ENCODE measurements at regions not wholly inside any gene's neighbourhood (a gene's known extent, or its start where the extent isn't known, plus 50 kb on each side); places are given as distances from the start of the nearest gene placed in this dataset.

DNA sequence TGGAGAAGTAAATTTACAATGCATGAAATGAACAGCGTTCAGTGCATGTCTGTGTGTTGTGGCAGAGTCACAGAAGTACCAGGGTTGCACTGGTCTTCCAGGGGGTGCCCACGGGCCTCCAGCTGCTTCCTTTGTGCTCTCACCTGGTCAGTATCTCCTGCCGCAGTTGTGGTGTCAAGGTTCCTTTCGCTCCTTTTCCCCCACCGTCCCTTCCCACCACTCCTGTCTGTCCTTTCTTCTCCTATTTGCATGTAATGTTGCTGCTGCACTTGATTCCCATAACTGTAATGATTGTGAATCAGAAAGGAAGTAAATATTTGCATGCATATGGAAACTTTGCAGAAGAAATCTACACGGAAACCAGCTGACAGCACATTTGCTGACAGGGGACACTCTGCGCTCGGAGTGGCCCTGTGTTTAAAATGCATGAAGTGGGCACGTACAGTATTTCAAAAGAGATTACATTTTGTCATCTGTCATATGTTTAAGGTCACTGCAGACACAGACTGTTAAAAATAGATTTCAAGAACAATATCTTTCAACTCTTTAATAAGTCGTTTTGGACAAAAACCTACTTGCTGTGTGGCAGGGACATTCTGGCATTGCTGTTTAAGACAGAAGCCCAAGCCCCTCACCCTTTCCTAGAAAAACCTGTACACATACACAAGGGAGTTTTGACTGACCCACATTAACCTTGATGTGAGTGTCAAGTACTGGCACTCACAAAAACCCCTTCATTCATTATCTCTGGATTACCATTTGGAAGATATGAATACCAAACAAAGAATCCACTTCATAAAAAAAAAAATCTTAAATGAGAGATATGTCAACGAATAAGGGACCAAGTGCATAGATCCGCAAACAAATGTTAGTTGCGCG is 336.7 kb upstream of the KLF6 start:
- peak in 1 of 4 donors; percentile 33 for DNase-seq
- H3K27me3 ChIP-seq: no peaks in the 10 kb centered on the region
- H3K27ac ChIP-seq: peak overlapping the region; percentile 26 to 84
- peaks cover 0 to 12% of the 10 kb centered on the region in 2 donors for H3K9me3 ChIP-seq
- no peaks in the 10 kb centered on the region for H3K36me3 ChIP-seq
- H3K4me1 ChIP-seq: peaks cover 0 to 25% of the 10 kb centered on the region in 2 donors
- intact Hi-C loops (cut with DNase I): no loop called here
- TF ChIP-seq, protein P1, sequence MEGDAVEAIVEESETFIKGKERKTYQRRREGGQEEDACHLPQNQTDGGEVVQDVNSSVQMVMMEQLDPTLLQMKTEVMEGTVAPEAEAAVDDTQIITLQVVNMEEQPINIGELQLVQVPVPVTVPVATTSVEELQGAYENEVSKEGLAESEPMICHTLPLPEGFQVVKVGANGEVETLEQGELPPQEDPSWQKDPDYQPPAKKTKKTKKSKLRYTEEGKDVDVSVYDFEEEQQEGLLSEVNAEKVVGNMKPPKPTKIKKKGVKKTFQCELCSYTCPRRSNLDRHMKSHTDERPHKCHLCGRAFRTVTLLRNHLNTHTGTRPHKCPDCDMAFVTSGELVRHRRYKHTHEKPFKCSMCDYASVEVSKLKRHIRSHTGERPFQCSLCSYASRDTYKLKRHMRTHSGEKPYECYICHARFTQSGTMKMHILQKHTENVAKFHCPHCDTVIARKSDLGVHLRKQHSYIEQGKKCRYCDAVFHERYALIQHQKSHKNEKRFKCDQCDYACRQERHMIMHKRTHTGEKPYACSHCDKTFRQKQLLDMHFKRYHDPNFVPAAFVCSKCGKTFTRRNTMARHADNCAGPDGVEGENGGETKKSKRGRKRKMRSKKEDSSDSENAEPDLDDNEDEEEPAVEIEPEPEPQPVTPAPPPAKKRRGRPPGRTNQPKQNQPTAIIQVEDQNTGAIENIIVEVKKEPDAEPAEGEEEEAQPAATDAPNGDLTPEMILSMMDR (IDR thresholded peaks at IDR 0.05): no peak
- peak; percentile 66 for ATAC-seq
- peak overlapping the region; percentile 9 to 14 for H3K4me3 ChIP-seq

DNA sequence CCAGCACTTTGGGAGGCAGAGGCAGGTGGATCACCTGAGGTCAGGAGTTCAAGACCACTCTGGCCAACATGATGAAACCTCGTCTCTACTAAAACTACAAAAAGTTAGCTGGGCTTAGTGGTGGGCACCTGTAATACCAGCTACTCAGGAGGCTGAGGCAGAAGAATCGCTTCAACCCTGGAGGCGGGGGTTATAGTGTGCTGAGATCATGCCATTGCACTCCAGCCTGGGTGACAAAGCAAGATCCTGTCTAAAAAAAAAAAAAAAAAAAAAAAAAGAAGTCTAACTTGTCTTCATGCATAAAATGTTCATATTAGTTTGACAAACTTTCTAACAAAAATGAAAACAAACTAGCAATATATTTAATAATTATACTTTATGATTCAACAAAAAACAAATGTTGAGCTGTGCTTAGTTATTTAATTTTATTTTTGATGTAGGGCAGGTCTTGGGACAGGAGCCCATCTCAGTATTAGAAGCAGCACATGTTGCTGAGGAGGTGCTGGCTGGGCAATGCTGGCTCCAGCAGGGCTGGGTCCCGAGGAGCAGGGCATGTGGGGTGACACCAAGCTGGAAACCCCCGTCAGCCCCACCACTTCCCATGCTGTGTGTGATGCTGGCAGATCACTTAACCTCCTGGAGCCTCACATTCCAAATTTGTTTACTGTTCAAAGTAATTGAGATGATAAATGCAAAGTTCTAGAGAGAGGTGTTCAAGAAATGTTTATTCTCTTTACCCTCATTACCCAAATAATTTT is 335.3 kb upstream of the KLF6 start:
- H3K36me3 ChIP-seq: no peaks in the 10 kb centered on the region
- DNase-seq (peak in 2 of 4 donors; percentile 60 to 80), ATAC-seq (peak; percentile 67)
- H3K9me3 ChIP-seq: peaks cover 0 to 3% of the 10 kb centered on the region in 2 donors
- H3K27me3 ChIP-seq: no peaks in the 10 kb centered on the region
- peak overlapping the region in 1 of 2 donors; percentile 84 for H3K27ac ChIP-seq
- no peak overlapping the region for H3K4me3 ChIP-seq
- peaks cover 0 to 25% of the 10 kb centered on the region in 2 donors for H3K4me1 ChIP-seq
- intact Hi-C loops (cut with DNase I): no loop called here
- TF ChIP-seq, protein P1 (IDR thresholded peaks at IDR 0.05): no peak

DNA sequence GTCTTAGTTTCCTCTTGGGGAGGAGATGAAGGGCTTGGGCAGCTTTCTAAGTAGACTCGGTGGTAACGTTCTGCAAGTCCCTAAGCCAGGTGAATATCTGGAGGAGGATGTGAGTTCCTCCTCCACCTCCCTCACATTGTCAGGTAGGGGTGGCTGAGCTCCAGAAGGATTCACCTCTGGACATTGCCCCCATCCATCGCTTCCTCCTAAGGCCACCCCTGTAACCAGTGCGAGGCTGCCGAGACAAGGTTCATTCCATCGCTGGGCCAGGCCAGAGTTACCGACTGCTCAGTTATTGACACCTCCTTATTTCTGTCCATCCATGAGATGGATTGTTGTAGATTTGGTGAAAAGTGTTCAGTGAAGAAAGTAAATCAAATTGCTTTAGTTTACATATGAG is 334.1 kb upstream of the KLF6 start:
- DNase-seq (no peak), ATAC-seq (no peak)
- intact Hi-C loops (cut with DNase I): no loop called here
- no peaks in the 10 kb centered on the region for H3K27me3 ChIP-seq
- no peaks in the 10 kb centered on the region for H3K9me3 ChIP-seq
- H3K4me1 ChIP-seq: peaks cover 0 to 25% of the 10 kb centered on the region in 2 donors
- H3K27ac ChIP-seq: no peak overlapping the region
- TF ChIP-seq, protein P1 (IDR thresholded peaks at IDR 0.05): no peak
- no peak overlapping the region for H3K4me3 ChIP-seq
- H3K36me3 ChIP-seq: no peaks in the 10 kb centered on the region

DNA sequence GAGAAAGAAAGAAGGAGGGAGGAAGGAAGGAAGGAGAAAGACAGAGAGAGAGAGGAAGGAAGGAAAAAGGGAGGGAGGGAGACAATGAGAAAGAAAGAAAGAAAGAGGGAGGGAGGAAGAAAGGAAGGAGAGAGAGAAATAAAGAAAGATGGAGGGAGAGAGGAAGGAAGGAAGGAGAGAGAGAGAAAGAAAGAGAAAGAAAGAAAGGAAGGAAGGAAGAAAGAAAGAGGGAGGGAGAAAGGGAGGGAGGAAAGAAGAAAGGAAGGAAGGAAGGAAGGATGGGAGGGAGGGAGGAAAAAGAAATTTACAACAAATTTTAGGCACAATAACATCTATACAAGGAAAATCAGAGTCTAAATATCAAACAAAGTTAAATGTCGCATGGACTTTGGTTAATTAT is 332.6 kb upstream of the KLF6 start:
- ATAC-seq: no peak
- intact Hi-C loops (cut with DNase I): no loop called here
- no peaks in the 10 kb centered on the region for H3K9me3 ChIP-seq
- H3K4me1 ChIP-seq: peaks cover 0 to 15% of the 10 kb centered on the region in 2 donors
- no peak for DNase-seq
- no peak overlapping the region for H3K4me3 ChIP-seq
- no peaks in the 10 kb centered on the region for H3K36me3 ChIP-seq
- H3K27me3 ChIP-seq: no peaks in the 10 kb centered on the region
- H3K27ac ChIP-seq: no peak overlapping the region
- TF ChIP-seq, protein P1 (IDR thresholded peaks at IDR 0.05): no peak

DNA sequence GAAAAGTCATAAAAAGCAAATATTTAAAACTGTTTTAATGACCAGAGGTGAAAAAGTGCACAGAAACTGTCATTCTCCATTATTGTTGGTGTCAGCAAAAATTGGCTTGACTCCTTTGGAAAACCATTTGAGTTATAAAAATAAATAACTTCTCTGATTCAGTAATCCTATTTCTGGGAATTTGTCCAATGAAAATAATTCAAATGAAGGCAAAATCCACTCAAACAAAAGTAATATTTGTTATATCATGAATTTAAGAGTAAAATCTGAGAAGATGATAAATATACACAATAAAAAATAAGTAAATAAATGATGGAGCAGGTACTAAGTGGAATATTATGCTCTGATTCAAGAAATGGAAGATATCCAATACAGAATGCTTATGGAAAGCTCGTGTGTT is 326.6 kb upstream of the KLF6 start:
- TF ChIP-seq, protein P1 (IDR thresholded peaks at IDR 0.05): no peak
- no peak for DNase-seq

More for the DNA sequence above, 326.6 kb upstream of the KLF6 start:
- ATAC-seq: no peak
- Histone ChIP-seq H3K27ac (no peak overlapping the region), H3K27me3 (no peaks in the 10 kb centered on the region), H3K4me1 (no peaks in the 10 kb centered on the region), H3K36me3 (no peaks in the 10 kb centered on the region), H3K4me3 (no peak overlapping the region), H3K9me3 (no peaks in the 10 kb centered on the region)
- intact Hi-C loops (cut with DNase I): no loop called here

Data from left lung (tissue), 4 donors.